Keratinocyte (primary cell): ENCODE measurements at regions not wholly inside any gene's neighbourhood (a gene's known extent, or its start where the extent isn't known, plus 50 kb on each side); places are given as distances from the start of the nearest gene placed in this dataset.

Experiments used
- DNase-seq: peaks from one replicate; pipeline ENCODE4 v3.0.0-alpha.2; 2011; ENCODE audit warnings: low read depth, missing footprints, low spot score
- FAIRE-seq: peaks from 2 replicates; lab custom pipeline; 2011; peaks lifted over from hg19 to GRCh38; lab: Jason Lieb, UNC
- H2AFZ ChIP-seq: 2 replicates; pipeline ENCODE4 v1.6.0; 2012; ENCODE audit warnings: low read length, control low read depth, inconsistent platforms; ENCODE audit not compliant: control insufficient read depth
- H3K27ac ChIP-seq: 2 replicates; pipeline ENCODE4 v1.5.1; 2011; ENCODE audit warnings: low read length; ENCODE audit not compliant: control insufficient read depth, insufficient read depth
- H3K27me3 ChIP-seq: 3 replicates; pipeline ENCODE4 v1.6.0; 2011; ENCODE audit warnings: low read length; ENCODE audit not compliant: control insufficient read depth, insufficient read depth; ENCODE audit errors: extremely low read depth
- H3K36me3 ChIP-seq, 2 experiments: 2 replicates in 1 of 2; 3 replicates in 1 of 2; pipeline ENCODE4 v1.5.1; 2011; ENCODE audit warnings: low read length in 2 of 2, mild to moderate bottlenecking in 1 of 2; ENCODE audit not compliant: control insufficient read depth in 2 of 2, insufficient read depth in 2 of 2; ENCODE audit errors: extremely low read depth in 1 of 2
- H3K4me1 ChIP-seq: 3 replicates; pipeline ENCODE4 v1.5.1; 2011; ENCODE audit warnings: low read length; ENCODE audit not compliant: control insufficient read depth, insufficient read depth; ENCODE audit errors: extremely low read depth
- H3K4me2 ChIP-seq: 3 replicates; pipeline ENCODE4 v1.6.0; 2011; ENCODE audit warnings: low read depth, low read length; ENCODE audit not compliant: control insufficient read depth, insufficient read depth; ENCODE audit errors: extremely low read depth
- H3K4me3 ChIP-seq, 3 experiments: fragments of 200-600 bp in 1 of 3; sonication (generic) in 1 of 3; 2 replicates in 2 of 3; 3 replicates in 1 of 3; pipeline ENCODE4 v1.5.1; 2011 to 2016; ENCODE audit warnings: low read length in 3 of 3, mild to moderate bottlenecking in 3 of 3, control low read depth in 2 of 3, inconsistent platforms in 1 of 3, low read depth in 1 of 3, mixed read lengths in 1 of 3, mixed run types in 1 of 3, moderate library complexity in 1 of 3; ENCODE audit not compliant: control insufficient read depth in 2 of 3, insufficient read depth in 2 of 3; ENCODE audit errors: extremely low read depth in 1 of 3
- H3K79me2 ChIP-seq: 2 replicates; pipeline ENCODE4 v1.6.0; 2012; ENCODE audit warnings: low read length; ENCODE audit not compliant: control insufficient read depth, insufficient read depth
- H3K9ac ChIP-seq: 3 replicates; pipeline ENCODE4 v1.6.0; 2011; ENCODE audit warnings: low read length; ENCODE audit not compliant: control insufficient read depth, insufficient read depth; ENCODE audit errors: extremely low read depth
- H3K9me1 ChIP-seq: 3 replicates; pipeline ENCODE4 v1.6.0; 2011; ENCODE audit warnings: low read length; ENCODE audit not compliant: control insufficient read depth, insufficient read depth; ENCODE audit errors: extremely low read depth
- H3K9me3 ChIP-seq: 2 replicates; pipeline ENCODE4 v1.5.1; 2012; ENCODE audit warnings: low read depth, low read length; ENCODE audit not compliant: control insufficient read depth
- H4K20me1 ChIP-seq: 3 replicates; pipeline ENCODE4 v1.6.0; 2011; ENCODE audit warnings: low read length; ENCODE audit not compliant: control insufficient read depth, insufficient read depth; ENCODE audit errors: extremely low read depth
- CTCF ChIP-seq, 3 experiments: IDR thresholded peaks in 1 of 3; conservative IDR thresholded peaks in 1 of 3; optimal IDR thresholded peaks in 1 of 3; 2 replicates in 2 of 3; 3 replicates in 1 of 3; pipeline versions ENCODE3 to v1.5.1; 2011; ENCODE audit warnings: low read length in 3 of 3, mild to moderate bottlenecking in 3 of 3, moderate library complexity in 2 of 3, control low read depth in 1 of 3, inconsistent platforms in 1 of 3; ENCODE audit not compliant: insufficient read depth in 2 of 3; ENCODE audit errors: extremely low read depth in 1 of 3
- EZH2 ChIP-seq: IDR thresholded peaks from one replicate; pipeline ENCODE4 v1.6.1; 2012; ENCODE audit warnings: inconsistent platforms, mild to moderate bottlenecking, low read length, moderate library complexity
- dilution Hi-C: fragments of 300-500 bp; cut with MboI; formaldehyde crosslinking; loops from one replicate; pipeline ENCODE4 v1.7.0; 2020; ENCODE audit warnings: low sequenced_read_pairs; ENCODE audit not compliant: extremely low pct_ligation_motif_present

- H3K9ac ChIP-seq = no peak overlapping the region
- H3K4me3 ChIP-seq = no peak overlapping the region
- H3K9me1 ChIP-seq = no peaks in the 10 kb centered on the region
- H3K4me1 ChIP-seq = no peaks in the 10 kb centered on the region
- no peak overlapping the region for H3K4me2 ChIP-seq
- TF ChIP-seq EZH2 = no peak
- no peak for TF ChIP-seq CTCF (optimal IDR thresholded peaks at IDR 0.05 in 1 of 3, IDR thresholded peaks at IDR 0.05 in 1 of 3, conservative IDR thresholded peaks at IDR 0.05 in 1 of 3; ENCODE audit: extremely low read depth in 1 of 3, insufficient read depth in 2 of 3, low read length in 3 of 3)
- H3K9me3 ChIP-seq = no peaks in the 10 kb centered on the region
- dilution Hi-C loops = no loop called here
- no peak overlapping the region for H2AFZ ChIP-seq
- FAIRE-seq = no peak
- DNase-seq = no peak
- H3K27me3 ChIP-seq = no peaks in the 10 kb centered on the region
- H3K79me2 ChIP-seq = no peaks in the 10 kb centered on the region
- no peaks in the 10 kb centered on the region for H4K20me1 ChIP-seq
- H3K36me3 ChIP-seq = no peaks in the 10 kb centered on the region
- no peak overlapping the region for H3K27ac ChIP-seq
Measured at GRCh38 chr18:24922491-24922890, 429.5 kb downstream of the ZNF521 start.

- DNase-seq = no peak
- Histone ChIP-seq H3K9me1 (no peaks in the 10 kb centered on the region), H3K9me3 (no peaks in the 10 kb centered on the region), H3K27me3 (no peaks in the 10 kb centered on the region), H2AFZ (no peak overlapping the region), H3K79me2 (no peaks in the 10 kb centered on the region), H3K36me3 (no peaks in the 10 kb centered on the region), H3K4me3 (no peak overlapping the region), H3K27ac (no peak overlapping the region), H3K4me1 (no peaks in the 10 kb centered on the region), H3K9ac (no peak overlapping the region), H3K4me2 (no peak overlapping the region), H4K20me1 (no peaks in the 10 kb centered on the region)
- FAIRE-seq = no peak
- no peak for TF ChIP-seq EZH2
- no peak for TF ChIP-seq CTCF (optimal IDR thresholded peaks at IDR 0.05 in 1 of 3, IDR thresholded peaks at IDR 0.05 in 1 of 3, conservative IDR thresholded peaks at IDR 0.05 in 1 of 3; ENCODE audit: extremely low read depth in 1 of 3, insufficient read depth in 2 of 3, low read length in 3 of 3)
- dilution Hi-C loops = no loop called here
Measured at GRCh38 chr18:24923138-24923537, 428.8 kb downstream of the ZNF521 start.
